ENCODE measurements at regions not wholly inside any gene's neighbourhood (a gene's known extent, or its start where the extent isn't known, plus 50 kb on each side); places are given as distances from the start of the nearest gene placed in this dataset.

DNA sequence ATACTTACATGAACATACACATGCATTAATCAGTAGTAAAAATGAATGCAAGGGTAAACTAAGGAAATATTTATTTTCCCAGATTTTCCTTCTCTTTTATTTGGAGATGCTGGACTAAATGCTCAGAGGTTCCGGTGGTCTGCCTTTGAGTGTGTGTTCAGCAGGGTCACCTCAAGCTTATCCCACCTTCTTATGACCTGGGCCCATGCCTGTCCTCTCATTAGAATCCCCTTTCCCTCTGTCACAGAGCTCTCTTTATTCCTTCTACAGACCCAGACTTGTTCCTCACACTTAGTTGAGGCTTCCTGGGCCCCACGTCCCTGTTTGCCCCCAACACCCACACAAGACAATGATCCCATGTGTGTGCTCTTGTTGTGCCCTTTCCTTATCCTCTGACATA is 61.6 kb upstream of the TOP3B start:
- TF ChIP-seq, protein P1, sequence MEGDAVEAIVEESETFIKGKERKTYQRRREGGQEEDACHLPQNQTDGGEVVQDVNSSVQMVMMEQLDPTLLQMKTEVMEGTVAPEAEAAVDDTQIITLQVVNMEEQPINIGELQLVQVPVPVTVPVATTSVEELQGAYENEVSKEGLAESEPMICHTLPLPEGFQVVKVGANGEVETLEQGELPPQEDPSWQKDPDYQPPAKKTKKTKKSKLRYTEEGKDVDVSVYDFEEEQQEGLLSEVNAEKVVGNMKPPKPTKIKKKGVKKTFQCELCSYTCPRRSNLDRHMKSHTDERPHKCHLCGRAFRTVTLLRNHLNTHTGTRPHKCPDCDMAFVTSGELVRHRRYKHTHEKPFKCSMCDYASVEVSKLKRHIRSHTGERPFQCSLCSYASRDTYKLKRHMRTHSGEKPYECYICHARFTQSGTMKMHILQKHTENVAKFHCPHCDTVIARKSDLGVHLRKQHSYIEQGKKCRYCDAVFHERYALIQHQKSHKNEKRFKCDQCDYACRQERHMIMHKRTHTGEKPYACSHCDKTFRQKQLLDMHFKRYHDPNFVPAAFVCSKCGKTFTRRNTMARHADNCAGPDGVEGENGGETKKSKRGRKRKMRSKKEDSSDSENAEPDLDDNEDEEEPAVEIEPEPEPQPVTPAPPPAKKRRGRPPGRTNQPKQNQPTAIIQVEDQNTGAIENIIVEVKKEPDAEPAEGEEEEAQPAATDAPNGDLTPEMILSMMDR (IDR thresholded peaks at IDR 0.05 in 2 of 3, conservative IDR thresholded peaks at IDR 0.05 in 1 of 3; ENCODE audit: borderline replicate concordance in 1 of 3, insufficient read depth in 1 of 3, low read depth in 2 of 3, low read length in 2 of 3): no peak
- no peak for TF ChIP-seq EZH2 (IDR thresholded peaks at IDR 0.05)
